NCI-H345 treated with DMSO at 0.1 percent for 48 hours (cell line): ENCODE measurements at regions not wholly inside any gene's neighbourhood (a gene's known extent, or its start where the extent isn't known, plus 50 kb on each side); places are given as distances from the start of the nearest gene placed in this dataset.

Experiments
- DNase-seq: peaks from one replicate; lab custom pipeline; 2025; ENCODE audit not compliant: unreplicated experiment; lab: John Stamatoyannopoulos, UW

DNA sequence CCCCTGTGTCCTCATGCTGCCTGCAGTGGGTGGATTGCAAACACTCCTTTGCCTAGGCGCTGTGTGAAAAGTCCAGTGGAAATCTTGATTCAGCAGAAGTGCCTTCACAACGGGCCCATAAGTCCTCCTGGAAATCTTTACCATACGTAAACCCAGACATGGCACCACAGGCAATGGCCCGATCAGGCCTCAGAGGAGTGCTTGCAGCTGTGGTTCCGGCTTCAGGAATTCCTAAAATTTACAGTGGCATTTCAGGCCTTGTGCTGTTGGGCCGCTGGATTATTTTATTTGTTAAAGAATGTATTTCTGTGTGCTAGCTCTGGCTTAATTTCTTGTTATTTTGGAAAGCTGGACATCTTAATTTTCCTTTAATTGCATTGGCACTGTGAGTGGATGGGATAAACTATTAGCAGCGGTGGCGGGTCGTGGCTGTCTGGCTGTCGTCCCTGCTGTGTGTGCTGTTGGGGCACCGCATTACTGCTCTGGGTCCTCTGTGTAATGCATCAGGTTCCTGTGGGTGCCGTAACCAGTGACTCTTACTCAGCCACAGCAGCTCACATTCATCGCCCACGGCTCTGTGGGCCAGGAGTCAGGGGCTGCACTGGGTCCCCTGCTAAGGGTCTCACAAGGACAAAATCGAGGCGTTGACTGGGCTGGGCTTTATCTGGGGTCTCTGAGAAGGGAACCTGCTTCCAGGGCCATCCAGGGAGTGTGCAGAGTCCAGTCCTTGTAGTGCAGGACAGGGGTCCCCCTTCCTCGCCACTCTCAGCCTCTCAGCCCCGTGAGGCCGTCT, 73.1 kb downstream of the RTP5 start:
- DNase-seq, result no peak

DNA sequence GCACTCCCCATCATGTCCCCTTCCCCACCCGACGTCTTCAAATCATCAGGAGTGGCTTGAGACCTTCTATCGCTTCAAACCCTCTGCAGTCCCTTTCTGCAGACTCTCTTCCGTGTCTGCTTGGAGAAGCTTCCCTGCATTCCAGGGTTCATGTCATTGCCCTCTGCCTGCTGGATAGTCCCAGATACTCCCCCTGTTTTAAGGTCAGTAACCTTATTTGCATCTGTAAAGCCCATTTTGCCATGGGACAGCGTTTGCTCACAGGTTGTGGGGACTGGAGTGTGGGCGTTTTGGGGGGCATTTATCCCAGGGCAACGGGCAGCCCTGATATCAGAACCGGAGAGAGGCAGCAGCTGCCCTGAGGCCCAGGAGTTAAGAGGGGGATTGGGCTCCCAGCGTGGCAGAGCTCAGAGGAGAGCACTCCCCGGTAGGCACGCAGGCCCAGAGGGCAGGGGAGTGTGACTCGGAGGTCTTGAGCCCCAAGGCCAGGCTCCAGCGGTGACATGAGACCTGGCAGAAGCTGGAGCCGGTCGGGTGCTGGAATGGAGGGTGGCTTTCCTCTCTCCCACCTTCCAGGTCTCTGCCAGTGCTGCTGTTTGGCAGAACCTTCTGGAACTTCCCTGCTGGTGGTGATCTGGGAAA, 73.8 kb downstream of the RTP5 start:
- no peak for DNase-seq

DNA sequence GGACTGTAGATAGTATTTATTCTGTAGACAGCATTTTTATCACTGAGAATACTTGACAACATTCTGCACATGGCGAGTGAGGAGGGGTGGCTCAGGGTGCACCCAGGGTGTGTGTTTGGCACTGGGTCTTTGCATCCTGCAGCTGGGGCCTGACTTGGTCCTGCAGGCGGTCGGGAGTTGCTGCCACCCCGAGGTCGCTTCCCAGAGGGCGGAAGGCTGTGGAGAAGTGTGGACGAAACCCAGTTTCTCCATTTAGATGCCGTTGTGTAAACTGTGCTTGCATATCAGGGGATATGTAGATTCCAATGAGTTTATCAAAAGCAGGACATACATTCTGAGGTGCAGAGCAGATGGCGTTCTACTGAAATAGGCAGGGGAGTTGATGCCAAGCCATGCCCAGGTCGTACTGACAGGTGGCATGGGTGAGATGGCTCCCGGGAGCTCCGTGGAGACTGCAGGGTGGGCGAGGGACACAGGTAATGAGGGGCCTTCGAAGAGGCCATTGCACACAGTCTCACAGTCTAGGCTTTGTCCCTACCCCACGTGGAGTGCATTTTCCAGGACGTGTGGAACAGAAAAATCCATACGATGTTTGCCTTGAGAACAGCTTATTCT, 74.5 kb downstream of the RTP5 start:
- no peak for DNase-seq

DNA sequence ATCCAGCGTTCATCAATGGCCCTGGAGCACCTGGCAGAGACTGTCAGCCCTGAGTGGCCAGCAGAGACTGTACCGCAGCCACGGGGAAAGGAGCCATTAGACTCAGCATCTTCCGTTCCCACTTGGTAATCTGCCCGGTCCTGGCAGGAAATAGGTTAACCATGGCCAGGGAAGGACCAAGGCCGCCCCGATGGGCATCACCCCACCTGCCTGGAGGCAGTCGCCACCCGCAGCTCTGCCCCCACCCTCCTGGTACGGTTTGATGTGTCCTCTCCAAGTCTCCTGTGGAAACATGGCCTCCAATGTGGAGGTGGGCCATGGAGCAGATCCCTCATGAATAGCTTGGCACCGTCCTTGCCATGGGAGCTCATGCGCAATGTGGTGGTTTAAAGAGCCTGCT, 75.3 kb downstream of the RTP5 start:
- no peak for DNase-seq

DNA sequence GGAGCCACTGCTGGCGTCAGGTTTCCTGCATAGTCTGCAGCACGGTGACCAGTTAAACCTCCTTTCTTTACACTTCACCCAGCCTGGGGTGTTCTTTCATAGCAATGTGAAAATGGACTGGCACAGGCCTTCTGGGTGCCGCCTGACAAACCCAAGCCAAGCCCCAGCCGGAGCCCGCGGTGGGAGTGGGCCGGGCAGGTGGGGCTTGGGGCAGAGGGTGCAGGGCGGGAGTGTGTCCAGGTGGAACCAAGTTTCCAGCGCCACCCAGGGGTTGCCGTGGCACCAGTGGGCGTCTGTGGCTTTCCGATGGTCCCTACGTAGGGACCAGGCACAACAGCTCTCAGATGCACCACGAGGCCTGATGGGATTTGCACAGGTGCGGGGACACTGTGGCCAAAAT, 75.8 kb downstream of the RTP5 start:
- DNase-seq, result no peak

DNA sequence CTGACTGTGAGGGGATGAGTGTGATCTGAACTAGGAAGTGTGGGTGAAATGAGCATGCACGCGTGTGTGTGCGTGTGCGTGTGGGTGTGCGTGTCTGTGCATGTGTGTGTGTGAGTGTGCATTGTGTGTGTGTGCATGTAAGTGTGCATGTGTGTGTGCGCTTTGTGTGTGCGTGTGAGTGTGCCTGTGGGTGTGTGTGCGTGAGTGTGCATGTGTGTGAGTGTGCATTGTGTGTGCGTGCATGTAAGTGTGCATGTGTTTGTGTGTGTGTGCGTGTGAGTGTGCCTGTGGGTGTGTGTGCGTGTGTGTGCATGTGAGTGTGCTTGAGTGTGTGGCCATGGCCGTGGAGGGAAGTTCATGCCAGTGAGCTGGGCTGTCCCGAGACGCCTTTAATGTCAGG, 76.3 kb downstream of the RTP5 start:
- no peak for DNase-seq

DNA sequence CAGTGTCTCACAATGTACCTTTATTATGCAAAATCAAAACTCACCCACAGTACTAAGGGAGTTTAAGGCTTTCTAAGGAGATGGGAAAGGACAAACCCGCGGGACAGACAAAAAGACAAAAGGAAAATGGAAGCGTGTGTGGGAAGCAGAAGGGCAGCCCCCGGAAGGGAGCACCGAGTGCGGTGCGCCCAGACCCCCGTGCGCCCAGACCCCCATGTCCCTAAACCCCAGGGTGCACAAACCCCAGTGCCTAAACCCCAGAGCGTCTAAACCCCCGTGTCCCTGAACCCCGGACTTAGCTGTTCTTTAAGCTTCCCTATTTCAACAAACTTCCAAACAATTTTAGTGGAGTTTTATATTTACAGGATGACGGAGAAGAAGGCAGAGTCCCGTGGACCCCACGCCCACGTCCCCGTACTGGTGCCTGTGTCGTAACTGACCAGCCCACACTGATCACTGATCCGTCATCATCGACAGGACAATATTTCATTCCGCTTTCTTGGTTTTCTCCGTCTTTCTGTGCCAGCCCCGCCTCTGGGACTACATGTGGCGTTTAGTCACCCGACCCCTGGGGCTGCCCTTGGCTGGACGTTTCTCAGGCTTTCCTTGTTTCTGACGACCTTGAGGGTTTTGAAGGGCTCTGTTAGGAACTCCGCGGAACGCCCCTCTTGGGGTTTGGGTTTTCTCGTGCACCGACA, 76.9 kb downstream of the RTP5 start:
- DNase-seq, result no peak

DNA sequence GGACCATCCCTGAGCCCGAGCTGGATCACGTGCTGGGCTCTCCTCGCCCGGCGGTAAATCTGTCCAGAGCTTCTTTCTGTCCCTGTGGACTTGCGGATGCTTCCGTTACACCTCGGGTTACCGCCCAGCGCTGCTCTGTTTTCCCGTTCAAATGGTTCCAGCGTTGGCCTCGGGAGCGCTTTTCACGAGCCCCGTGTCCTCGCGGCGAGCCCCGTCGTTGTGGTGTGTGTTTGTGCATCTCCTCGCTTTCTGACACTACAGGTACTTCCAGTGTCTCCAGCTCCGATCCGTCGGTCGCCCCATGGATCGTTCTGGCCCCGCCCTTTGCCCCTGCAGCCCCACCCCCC, 77.4 kb downstream of the RTP5 start:
- DNase-seq, result no peak

DNA sequence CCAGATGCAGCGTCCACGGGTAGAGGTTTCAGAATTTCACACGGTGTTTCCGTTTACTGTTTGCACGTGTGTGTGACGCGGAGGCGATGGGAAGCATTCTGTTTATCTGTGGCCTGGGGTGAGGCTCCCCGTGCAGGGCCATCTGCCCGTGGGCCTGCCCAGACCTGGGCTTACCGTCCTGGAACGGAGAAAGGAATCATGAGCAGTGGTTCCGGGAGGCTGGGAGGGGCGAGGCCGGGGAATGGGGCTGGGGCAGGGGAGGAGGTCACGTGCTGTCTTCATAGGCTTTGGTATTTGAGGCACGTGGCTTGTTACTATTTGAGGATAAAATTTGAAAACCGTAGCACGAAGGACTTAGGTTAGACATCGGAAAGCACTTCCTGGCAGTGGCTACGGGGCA, 77.9 kb downstream of the RTP5 start:
- no peak for DNase-seq

DNA sequence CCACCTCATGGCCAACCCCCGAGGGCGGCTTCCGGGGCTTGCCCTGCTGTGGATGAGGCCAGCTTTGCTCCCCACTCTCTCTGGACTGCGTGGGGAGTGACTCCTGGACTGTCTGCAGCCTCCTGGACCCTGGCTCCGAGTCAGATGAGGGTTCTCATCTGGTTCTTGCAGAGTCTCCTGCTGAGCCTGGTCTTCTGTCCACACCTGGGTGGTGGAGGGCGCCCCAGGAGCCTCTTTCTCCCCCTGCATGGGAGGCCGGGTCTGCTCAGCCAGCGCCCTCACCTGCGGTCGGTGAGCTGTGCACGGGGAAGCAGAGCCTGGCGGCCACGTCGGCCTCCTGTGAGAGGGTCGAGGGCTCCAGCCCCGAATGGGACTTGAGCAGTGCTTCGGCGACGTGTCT, 78.3 kb downstream of the RTP5 start:
- no peak for DNase-seq

DNA sequence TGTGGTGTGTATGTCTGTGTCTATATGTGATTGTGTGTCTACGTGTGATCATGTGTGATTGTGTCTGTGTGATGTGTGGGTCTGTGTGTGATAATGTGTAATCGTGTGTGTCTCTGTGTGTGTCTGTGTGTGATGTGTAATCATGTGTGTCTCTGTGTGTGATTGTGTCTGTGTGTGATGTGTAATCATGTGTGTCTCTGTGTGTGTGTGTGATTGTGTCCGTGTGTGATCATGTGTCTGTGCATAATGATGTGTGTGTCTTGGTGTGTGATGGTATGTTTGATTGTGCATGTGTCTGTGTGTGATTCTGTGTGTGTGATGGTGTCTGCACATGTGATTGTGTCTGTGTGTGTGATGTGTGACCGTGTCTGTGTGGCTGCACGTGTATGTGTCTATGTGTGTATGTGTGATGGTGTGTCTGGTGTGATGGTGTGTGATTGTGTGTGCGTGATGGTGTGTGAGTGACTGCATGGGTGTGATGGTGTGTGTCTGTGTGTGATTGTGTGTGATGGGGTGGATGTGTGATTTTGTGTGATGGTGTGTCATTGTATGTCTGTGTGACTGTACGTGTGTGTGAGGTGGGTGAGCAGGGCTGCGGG, 78.9 kb downstream of the RTP5 start:
- no peak for DNase-seq

DNA sequence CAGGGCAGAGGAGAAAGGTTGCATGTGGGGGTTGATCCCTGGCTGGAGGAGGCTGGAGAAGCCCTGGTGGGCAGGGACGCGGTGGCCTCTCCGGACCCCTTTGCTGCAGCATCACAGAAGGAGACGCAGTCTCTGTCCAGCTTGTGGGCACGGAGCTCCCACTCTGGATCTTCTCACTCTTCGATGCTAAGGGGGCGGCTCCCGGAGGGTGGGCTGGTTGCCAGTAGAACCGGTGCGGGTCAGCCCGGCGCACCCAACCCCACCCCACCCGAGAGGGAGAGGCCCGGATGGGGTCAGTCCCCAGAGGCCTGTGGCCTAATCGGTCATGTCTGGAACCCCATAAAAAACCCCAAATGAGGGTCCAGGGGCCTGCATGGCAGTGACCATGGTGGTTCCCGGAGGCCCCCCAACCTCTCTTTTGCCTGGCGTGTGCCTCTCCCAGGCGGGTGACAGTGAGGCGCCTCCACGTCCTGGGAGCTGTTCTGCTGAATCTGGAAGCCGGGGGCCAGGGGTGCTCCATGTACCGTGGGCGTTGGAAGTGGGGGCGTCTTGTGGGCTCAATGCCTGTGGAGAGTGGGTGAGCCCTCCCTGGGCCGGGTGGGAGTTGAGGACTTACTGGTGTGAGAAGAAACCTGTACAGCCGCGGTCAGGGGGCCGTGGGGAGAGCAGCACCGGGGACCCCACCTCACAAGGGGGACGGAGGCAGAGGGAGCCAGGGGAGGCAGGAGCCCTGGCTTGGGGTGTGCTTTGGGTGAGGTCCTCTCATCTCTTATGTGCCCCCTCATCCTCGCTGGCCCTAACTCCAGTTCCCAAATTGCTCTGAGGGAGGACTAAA, 79.6 kb downstream of the RTP5 start:
- DNase-seq, result no peak

DNA sequence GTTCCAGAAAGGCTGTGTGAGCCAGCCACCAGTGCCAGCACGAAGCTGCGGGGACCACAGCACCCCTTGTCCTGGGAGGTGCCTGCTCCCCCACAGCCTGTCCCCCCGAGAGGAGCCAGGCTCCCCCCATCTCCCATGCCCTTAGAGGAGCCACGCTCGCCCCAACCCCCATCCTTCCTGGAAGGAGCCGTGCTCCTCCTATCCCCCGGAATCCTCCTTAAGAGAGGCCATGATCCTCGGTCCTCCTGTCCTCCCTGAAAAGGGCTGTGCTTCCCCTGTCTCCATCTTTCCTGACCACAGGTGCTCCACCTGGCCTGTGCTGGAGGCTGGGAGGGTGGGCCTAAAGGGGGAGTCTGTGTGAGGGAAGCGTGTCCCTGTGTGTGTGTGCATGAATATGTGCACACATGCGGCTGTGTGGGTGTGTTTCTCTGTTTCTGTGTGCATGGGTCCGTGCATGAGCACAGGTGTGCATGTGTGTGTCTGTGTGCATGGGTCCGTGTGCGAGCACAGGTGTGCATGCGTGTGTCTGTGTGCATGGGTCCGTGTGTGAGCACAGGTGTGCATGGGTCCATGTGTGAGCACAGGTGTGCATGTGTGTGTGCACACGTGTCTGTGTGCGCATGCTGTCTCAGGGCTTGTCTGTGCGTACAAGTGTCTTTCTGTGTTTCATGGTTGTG, 80.3 kb downstream of the RTP5 start:
- no peak for DNase-seq

DNA sequence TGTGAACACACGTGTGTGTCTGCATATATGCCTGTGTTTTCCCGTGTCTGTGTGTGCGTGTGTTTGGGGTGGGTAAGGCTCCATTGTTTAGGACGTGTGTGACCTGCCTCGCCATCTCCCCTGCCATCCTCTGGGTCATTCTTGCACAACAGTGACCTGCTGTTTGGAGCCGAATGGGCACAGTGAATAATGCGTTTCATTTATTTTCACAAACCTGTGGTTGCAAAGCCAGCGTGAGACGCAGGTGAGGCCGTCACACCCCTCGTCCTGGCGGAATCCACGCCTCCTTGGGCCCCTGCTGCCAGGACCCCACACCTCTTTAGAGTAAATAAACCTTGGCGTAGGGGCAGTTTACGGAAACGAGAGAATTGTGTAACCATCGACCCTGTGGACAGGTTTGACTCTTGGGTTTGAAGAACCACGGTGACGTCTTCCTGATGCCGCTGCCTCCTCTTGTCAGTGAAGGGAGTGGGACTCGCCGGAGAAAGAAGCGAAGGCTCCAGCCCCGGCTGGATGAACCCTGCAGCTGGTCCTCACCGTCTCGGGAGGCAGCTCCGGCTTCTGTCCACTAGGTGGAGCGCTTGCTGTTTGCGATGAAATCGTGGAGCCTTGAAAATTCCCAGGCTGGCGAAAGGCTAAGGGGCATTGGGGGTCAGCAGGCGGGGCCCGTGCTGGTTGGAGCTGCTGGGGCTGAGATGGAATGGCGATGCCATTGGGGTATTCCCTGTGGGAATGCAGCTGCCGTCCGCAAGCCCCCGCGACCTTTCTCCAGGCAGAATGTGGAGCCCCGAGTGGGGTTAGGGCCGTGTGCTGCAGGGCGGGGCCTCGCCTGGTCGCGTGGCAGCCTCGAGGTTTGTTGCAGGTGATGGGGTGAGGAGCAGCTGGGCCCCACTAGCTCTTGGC, 81.1 kb downstream of the RTP5 start:
- peak; percentile 30 for DNase-seq

DNA sequence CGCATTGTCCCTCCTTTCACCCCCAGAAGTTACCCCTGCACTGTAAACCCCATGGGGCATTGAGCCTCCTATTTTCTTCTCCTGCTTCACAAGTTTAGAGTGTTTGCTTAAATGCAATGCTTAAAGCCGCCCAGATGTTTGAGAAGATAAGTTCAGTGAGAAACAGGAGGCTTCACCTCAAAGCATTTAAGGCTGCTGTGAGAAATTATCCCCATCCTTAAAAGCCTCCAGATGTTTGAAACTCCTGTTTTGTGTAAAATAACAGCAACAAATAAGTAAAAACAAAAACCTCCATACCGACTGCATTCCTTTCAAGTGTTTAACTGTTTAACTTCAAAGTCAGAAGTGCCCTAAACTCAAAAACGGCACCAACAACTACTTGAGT, 81.8 kb downstream of the RTP5 start:
- no peak for DNase-seq

DNA sequence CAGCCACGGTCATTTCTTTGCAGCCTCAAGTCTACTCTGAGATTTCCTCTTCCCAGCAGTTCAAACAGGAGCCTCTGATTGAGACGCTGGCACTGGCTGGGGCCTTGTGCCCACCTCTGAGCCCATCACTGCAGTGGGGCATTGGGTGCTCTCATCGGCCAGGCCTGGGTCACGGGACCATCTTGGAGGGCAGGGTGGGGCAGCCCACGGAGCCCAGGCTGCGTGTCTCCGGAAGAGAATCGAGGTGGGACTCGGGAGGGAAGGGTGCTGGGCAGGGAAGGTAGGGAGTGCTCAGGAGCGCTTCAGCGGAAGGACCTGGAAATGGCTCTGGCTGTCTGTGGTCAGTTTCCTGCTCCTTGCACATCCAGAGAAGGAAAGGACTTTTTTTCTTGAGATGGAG, 82.4 kb downstream of the RTP5 start:
- no peak for DNase-seq

DNA sequence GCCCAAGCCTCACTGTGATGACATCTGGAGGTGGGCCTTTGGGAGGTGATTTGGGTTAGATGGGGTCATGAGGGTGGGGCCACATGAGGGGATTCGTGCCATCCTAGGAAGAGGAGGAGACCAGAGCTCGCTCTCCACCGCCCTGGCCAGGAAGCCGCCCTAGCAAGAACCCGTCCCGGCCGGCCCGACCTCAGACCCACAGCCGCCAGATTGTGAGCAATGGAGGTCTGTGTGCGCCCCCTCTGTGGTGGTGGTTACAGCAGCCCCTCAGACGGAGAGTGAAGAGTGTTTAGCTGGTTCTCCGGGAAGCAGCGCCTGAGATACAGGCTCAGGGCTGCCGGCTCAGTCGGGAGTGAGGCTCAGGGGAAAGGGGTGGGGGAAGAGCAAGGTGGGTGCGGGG, 83.3 kb downstream of the RTP5 start:
- no peak for DNase-seq

DNA sequence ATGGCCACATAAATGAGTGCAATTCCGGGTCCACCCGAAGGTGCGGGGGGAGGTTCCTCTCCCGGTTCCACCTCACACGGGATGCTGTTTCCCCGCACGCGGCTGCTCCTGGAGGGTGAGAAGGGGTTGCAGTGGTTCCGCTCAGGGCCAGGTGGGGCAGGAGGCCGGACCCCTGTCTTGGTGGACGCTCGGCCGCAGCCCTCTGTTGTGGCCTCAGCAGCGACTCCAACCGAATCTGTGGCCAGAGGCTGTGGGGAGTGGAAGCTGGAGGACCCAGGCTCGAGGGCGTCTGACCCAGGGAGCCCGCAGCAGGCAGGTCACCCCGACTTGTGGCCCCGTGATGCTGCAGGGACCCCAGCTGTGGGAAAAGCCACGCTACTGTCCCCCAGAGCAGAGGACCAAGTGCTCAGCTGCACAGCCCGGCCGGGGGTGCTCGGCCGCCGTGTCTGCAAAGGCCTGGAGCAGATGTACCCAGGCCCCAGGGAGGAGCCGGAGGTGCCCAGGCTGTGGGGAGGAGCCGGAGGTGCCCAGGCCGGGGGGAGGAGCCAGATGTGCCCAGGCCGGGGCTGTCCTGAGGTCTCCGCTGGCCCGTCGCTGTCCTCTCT, 83.9 kb downstream of the RTP5 start:
- DNase-seq, result no peak
